ENCODE measurements at regions not wholly inside any gene's neighbourhood (a gene's known extent, or its start where the extent isn't known, plus 50 kb on each side); places are given as distances from the start of the nearest gene placed in this dataset.
"Not testable (repeated sequence)": the region's sequence is repeated elsewhere in the genome, so short reads cannot be mapped to it uniquely, and the experiment has no call there.

- no peak for DNase-seq (ENCODE audit: low read depth in 3 of 3)
These were observed 150.5 kb upstream of the THUMPD2 start for GRCh38 chr2:39929531-39929930.

GRCh38 chr2:39925312-39925711 lies 146.3 kb upstream of the THUMPD2 start:
- no peak for DNase-seq (ENCODE audit: low read depth in 3 of 3)

- no peak for DNase-seq (ENCODE audit: low read depth in 3 of 3)
These were observed 144.4 kb upstream of the THUMPD2 start for GRCh38 chr2:39923455-39923854.

- no peak for DNase-seq (ENCODE audit: low read depth in 3 of 3)
These were observed 143.8 kb upstream of the THUMPD2 start for GRCh38 chr2:39922679-39923405.

- DNase-seq (ENCODE audit: low read depth in 3 of 3), result no peak
These were observed 141.3 kb upstream of the THUMPD2 start for GRCh38 chr2:39920307-39920801.

GRCh38 chr2:39919511-39920306 lies 140.7 kb upstream of the THUMPD2 start:
- no peak for DNase-seq (ENCODE audit: low read depth in 3 of 3)

- DNase-seq (ENCODE audit: low read depth in 3 of 3), result no peak
These were observed 139.8 kb upstream of the THUMPD2 start for GRCh38 chr2:39918886-39919285.

GRCh38 chr2:39917371-39917770 lies 138.3 kb upstream of the THUMPD2 start:
- not testable (repeated sequence) for DNase-seq (ENCODE audit: low read depth in 3 of 3)

GRCh38 chr2:39914949-39915348 lies 135.9 kb upstream of the THUMPD2 start:
- DNase-seq (ENCODE audit: low read depth in 3 of 3), result no peak

GRCh38 chr2:39913648-39914461 lies 134.8 kb upstream of the THUMPD2 start:
- DNase-seq (ENCODE audit: low read depth in 3 of 3), result no peak

- DNase-seq (ENCODE audit: low read depth in 3 of 3), result no peak
These were observed 123.0 kb upstream of the THUMPD2 start for GRCh38 chr2:39902103-39902502.

- DNase-seq (ENCODE audit: low read depth in 3 of 3), result no peak
These were observed 119.9 kb upstream of the THUMPD2 start for GRCh38 chr2:39898934-39899333.

- no peak for DNase-seq (ENCODE audit: low read depth in 3 of 3)
These were observed 118.2 kb upstream of the THUMPD2 start for GRCh38 chr2:39897273-39897672.

GRCh38 chr2:39894082-39894481 lies 115.0 kb upstream of the THUMPD2 start:
- no peak for DNase-seq (ENCODE audit: low read depth in 3 of 3)

- no peak for DNase-seq (ENCODE audit: low read depth in 3 of 3)
These were observed 114.6 kb upstream of the THUMPD2 start for GRCh38 chr2:39893616-39894015.

GRCh38 chr2:39881948-39882347 lies 102.9 kb upstream of the THUMPD2 start:
- no peak for DNase-seq (ENCODE audit: low read depth in 3 of 3)

GRCh38 chr2:39881494-39881893 lies 102.4 kb upstream of the THUMPD2 start:
- no peak for DNase-seq (ENCODE audit: low read depth in 3 of 3)

GRCh38 chr2:39879001-39879400 lies 99.9 kb upstream of the THUMPD2 start:
- not testable (repeated sequence) for DNase-seq (ENCODE audit: low read depth in 3 of 3)

GRCh38 chr2:39875914-39876267 lies 96.8 kb upstream of the THUMPD2 start:
- no peak for DNase-seq (ENCODE audit: low read depth in 3 of 3)

- DNase-seq (ENCODE audit: low read depth in 3 of 3), result no peak
These were observed 96.3 kb upstream of the THUMPD2 start for GRCh38 chr2:39875182-39875913.

GRCh38 chr2:39874236-39874635 lies 95.2 kb upstream of the THUMPD2 start:
- DNase-seq (ENCODE audit: low read depth in 3 of 3), result no peak

- no peak for DNase-seq (ENCODE audit: low read depth in 3 of 3)
These were observed 94.5 kb upstream of the THUMPD2 start for GRCh38 chr2:39873586-39873985.

Data from stimulated activated CD4-positive, alpha-beta T cell treated with anti-CD3 and anti-CD28 coated beads, TNF-alpha, amount 100 ng/mL, for 24 hours (primary cell).